SK-N-SH treated with all-trans-retinoic acid at 6 μM for 48 hours (cell line): ENCODE measurements at regions not wholly inside any gene's neighbourhood (a gene's known extent, or its start where the extent isn't known, plus 50 kb on each side); places are given as distances from the start of the nearest gene placed in this dataset.

Experiments used
- ATAC-seq: fragments of 200-7000 bp; cut with Tn5 transposase; 3 replicates; pipeline ENCODE4 v1.9.1; 2020; ENCODE audit warnings: mild to moderate bottlenecking, moderate library complexity
- ARNTL ChIP-seq: fragments of 450-650 bp; formaldehyde crosslinking; IDR thresholded peaks from 2 replicates; pipeline ENCODE4 v1.5.0; 2020; ENCODE audit warnings: low read depth, mild to moderate bottlenecking, moderate library complexity, borderline replicate concordance
- BACH2 ChIP-seq: fragments of 250-450 bp; sonication (Bioruptor Pico); IDR thresholded peaks from 2 replicates; pipeline ENCODE4 v1.9.0; 2021; ENCODE audit warnings: mild to moderate bottlenecking, borderline replicate concordance
- CREB5 ChIP-seq: fragments of 250-450 bp; sonication (Bioruptor Pico); IDR thresholded peaks from 2 replicates; pipeline ENCODE4 v1.5.1; 2020; ENCODE audit warnings: low read depth, mild to moderate bottlenecking, moderate library complexity
- CSDC2 ChIP-seq: fragments of 250-450 bp; sonication (Bioruptor Pico); IDR thresholded peaks from 2 replicates; pipeline ENCODE4 v1.5.0; 2020; ENCODE audit warnings: mild to moderate bottlenecking, moderate library complexity
- CSRNP3 ChIP-seq: fragments of 250-450 bp; sonication (Bioruptor Pico); IDR thresholded peaks from 2 replicates; pipeline ENCODE4 v1.5.1; 2021; ENCODE audit warnings: mild to moderate bottlenecking, moderate library complexity
- ESRRG ChIP-seq: fragments of 250-450 bp; sonication (Bioruptor Pico); IDR thresholded peaks from 2 replicates; pipeline ENCODE4 v1.6.1; 2021; ENCODE audit warnings: mild to moderate bottlenecking
- GLIS3 ChIP-seq: fragments of 250-450 bp; sonication (Bioruptor Pico); IDR thresholded peaks from 2 replicates; pipeline ENCODE4 v1.5.0; 2020; ENCODE audit warnings: mild to moderate bottlenecking, moderate library complexity
- ISL1 ChIP-seq: fragments of 250-450 bp; sonication (Bioruptor Pico); IDR thresholded peaks from 2 replicates; pipeline ENCODE4 v2.1.2; 2022; ENCODE audit warnings: mild to moderate bottlenecking, moderate library complexity
- OSR1 ChIP-seq: fragments of 250-450 bp; sonication (Bioruptor Pico); IDR thresholded peaks from 2 replicates; pipeline ENCODE4 v1.8.0; 2022; ENCODE audit warnings: moderate library complexity, mild to moderate bottlenecking, inconsistent platforms
- POU6F1 ChIP-seq: fragments of 250-450 bp; sonication (Bioruptor Pico); IDR thresholded peaks from 2 replicates; pipeline ENCODE4 v1.8.0; 2021; ENCODE audit warnings: low read depth, mild to moderate bottlenecking, moderate library complexity, borderline replicate concordance
- PPARA ChIP-seq: fragments of 250-450 bp; sonication (Bioruptor Pico); IDR thresholded peaks from 2 replicates; pipeline ENCODE4 v1.5.0; 2020; ENCODE audit warnings: mild to moderate bottlenecking, borderline replicate concordance
- RARB ChIP-seq: fragments of 250-450 bp; sonication (Bioruptor Pico); IDR thresholded peaks from 2 replicates; pipeline ENCODE4 v1.8.0; 2021; ENCODE audit warnings: mild to moderate bottlenecking, moderate library complexity
- TCF4 ChIP-seq: fragments of 250-450 bp; sonication (Bioruptor Pico); IDR thresholded peaks from 2 replicates; pipeline ENCODE4 v1.8.0; 2021; ENCODE audit warnings: mild to moderate bottlenecking, moderate library complexity, borderline replicate concordance
- TOX ChIP-seq: fragments of 250-450 bp; sonication (Bioruptor Pico); IDR thresholded peaks from 2 replicates; pipeline ENCODE4 v1.8.0; 2021; ENCODE audit warnings: mild to moderate bottlenecking, moderate library complexity, borderline replicate concordance
- ZC3H10 ChIP-seq: fragments of 250-450 bp; sonication (Bioruptor Pico); IDR thresholded peaks from 2 replicates; pipeline ENCODE4 v1.5.1; 2021; ENCODE audit warnings: mild to moderate bottlenecking, moderate library complexity
- ZFP3 ChIP-seq: fragments of 250-450 bp; sonication (Bioruptor Pico); IDR thresholded peaks from 2 replicates; pipeline ENCODE4 v1.5.0; 2020; ENCODE audit warnings: mild to moderate bottlenecking, moderate library complexity
- ZFP30 ChIP-seq: fragments of 450-650 bp; formaldehyde crosslinking; IDR thresholded peaks from 2 replicates; pipeline ENCODE4 v1.5.0; 2022; ENCODE audit warnings: mild to moderate bottlenecking, moderate library complexity
- ZNF70 ChIP-seq: fragments of 450-650 bp; formaldehyde crosslinking; IDR thresholded peaks from 2 replicates; pipeline ENCODE4 v1.5.0; 2020; ENCODE audit warnings: mild to moderate bottlenecking, moderate library complexity
- ZNF8 ChIP-seq: fragments of 450-650 bp; formaldehyde crosslinking; IDR thresholded peaks from 2 replicates; pipeline ENCODE4 v1.5.0; 2020; ENCODE audit warnings: mild to moderate bottlenecking, moderate library complexity
- TF ChIP-seq, protein P1 (sequence below): fragments of 250-450 bp; sonication (Bioruptor Pico); IDR thresholded peaks from 2 replicates; pipeline ENCODE4 v1.5.0; 2020; ENCODE audit warnings: mild to moderate bottlenecking, moderate library complexity
- TF ChIP-seq, protein P2 (sequence below): fragments of 250-450 bp; sonication (Bioruptor Pico); IDR thresholded peaks from 2 replicates; pipeline ENCODE4 v1.8.0; 2020; ENCODE audit warnings: mild to moderate bottlenecking, moderate library complexity, borderline replicate concordance

- TF ChIP-seq ZC3H10 (CRISPR knock-in tag), result no peak
- no peak for TF ChIP-seq ESRRG
- TF ChIP-seq OSR1 (CRISPR knock-in tag), result no peak
- no peak for TF ChIP-seq PPARA (CRISPR knock-in tag)
- no peak for TF ChIP-seq ARNTL (CRISPR knock-in tag)
- no peak for TF ChIP-seq RARB (CRISPR knock-in tag)
- TF ChIP-seq GLIS3, result no peak
- TF ChIP-seq CSDC2, result no peak
- no peak for TF ChIP-seq ZNF70 (CRISPR knock-in tag)
- no peak for TF ChIP-seq BACH2 (CRISPR knock-in tag)
- no peak for TF ChIP-seq TCF4 (CRISPR knock-in tag)
- no peak for TF ChIP-seq TOX (CRISPR knock-in tag)
- ATAC-seq, result no peak
Measured at GRCh38 chr7:20035279-20035875, 181.8 kb downstream of the MACC1 start.

- ATAC-seq, result no peak; the same call in 2 of the 3 replicates
- no peak for TF ChIP-seq TCF4 (CRISPR knock-in tag)
- no peak for TF ChIP-seq ZFP30
- no peak for TF ChIP-seq ISL1 (CRISPR knock-in tag)
- no peak for TF ChIP-seq ZNF70 (CRISPR knock-in tag)
- no peak for TF ChIP-seq POU6F1
- TF ChIP-seq ZC3H10 (CRISPR knock-in tag), result no peak
- no peak for TF ChIP-seq BACH2 (CRISPR knock-in tag)
Measured at GRCh38 chr7:20033621-20034400, 183.4 kb downstream of the MACC1 start.

DNA sequence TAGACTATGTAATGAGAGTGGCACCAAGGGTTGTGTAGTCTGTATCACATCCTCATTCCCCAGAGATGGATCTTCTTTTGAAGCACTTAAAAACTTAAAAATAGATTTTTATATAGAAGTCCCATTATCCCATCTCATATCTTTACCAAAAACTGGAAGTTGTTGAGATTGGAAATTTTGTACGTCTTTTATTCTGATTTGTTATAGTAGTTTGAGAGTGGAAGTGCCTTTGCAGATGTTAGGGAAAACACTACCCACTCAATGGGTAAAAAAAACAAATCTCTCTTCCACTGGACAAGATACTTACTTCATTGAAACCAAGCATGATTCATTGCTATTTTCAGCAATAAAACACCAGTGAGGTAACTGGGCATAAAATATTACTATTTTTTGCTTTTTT lies 184.4 kb downstream of the MACC1 start:
- no peak for ATAC-seq
- no peak for TF ChIP-seq CSDC2
- TF ChIP-seq CREB5 (CRISPR knock-in tag), result no peak
- no peak for TF ChIP-seq RARB (CRISPR knock-in tag)
- no peak for TF ChIP-seq ZFP3 (CRISPR knock-in tag)
- TF ChIP-seq, protein P1, sequence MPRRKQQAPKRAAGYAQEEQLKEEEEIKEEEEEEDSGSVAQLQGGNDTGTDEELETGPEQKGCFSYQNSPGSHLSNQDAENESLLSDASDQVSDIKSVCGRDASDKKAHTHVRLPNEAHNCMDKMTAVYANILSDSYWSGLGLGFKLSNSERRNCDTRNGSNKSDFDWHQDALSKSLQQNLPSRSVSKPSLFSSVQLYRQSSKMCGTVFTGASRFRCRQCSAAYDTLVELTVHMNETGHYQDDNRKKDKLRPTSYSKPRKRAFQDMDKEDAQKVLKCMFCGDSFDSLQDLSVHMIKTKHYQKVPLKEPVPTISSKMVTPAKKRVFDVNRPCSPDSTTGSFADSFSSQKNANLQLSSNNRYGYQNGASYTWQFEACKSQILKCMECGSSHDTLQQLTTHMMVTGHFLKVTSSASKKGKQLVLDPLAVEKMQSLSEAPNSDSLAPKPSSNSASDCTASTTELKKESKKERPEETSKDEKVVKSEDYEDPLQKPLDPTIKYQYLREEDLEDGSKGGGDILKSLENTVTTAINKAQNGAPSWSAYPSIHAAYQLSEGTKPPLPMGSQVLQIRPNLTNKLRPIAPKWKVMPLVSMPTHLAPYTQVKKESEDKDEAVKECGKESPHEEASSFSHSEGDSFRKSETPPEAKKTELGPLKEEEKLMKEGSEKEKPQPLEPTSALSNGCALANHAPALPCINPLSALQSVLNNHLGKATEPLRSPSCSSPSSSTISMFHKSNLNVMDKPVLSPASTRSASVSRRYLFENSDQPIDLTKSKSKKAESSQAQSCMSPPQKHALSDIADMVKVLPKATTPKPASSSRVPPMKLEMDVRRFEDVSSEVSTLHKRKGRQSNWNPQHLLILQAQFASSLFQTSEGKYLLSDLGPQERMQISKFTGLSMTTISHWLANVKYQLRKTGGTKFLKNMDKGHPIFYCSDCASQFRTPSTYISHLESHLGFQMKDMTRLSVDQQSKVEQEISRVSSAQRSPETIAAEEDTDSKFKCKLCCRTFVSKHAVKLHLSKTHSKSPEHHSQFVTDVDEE (CRISPR knock-in tag), result no peak
- TF ChIP-seq POU6F1, result no peak
- TF ChIP-seq TCF4 (CRISPR knock-in tag), result no peak
- no peak for TF ChIP-seq ZFP30
- no peak for TF ChIP-seq ARNTL (CRISPR knock-in tag)
- TF ChIP-seq GLIS3, result no peak
- no peak for TF ChIP-seq ZC3H10 (CRISPR knock-in tag)
- TF ChIP-seq CSRNP3 (CRISPR knock-in tag), result no peak
- no peak for TF ChIP-seq PPARA (CRISPR knock-in tag)
- no peak for TF ChIP-seq ZNF8 (CRISPR knock-in tag)
- no peak for TF ChIP-seq OSR1 (CRISPR knock-in tag)
- no peak for TF ChIP-seq BACH2 (CRISPR knock-in tag)
- no peak for TF ChIP-seq ZNF70 (CRISPR knock-in tag)
- TF ChIP-seq, protein P2, sequence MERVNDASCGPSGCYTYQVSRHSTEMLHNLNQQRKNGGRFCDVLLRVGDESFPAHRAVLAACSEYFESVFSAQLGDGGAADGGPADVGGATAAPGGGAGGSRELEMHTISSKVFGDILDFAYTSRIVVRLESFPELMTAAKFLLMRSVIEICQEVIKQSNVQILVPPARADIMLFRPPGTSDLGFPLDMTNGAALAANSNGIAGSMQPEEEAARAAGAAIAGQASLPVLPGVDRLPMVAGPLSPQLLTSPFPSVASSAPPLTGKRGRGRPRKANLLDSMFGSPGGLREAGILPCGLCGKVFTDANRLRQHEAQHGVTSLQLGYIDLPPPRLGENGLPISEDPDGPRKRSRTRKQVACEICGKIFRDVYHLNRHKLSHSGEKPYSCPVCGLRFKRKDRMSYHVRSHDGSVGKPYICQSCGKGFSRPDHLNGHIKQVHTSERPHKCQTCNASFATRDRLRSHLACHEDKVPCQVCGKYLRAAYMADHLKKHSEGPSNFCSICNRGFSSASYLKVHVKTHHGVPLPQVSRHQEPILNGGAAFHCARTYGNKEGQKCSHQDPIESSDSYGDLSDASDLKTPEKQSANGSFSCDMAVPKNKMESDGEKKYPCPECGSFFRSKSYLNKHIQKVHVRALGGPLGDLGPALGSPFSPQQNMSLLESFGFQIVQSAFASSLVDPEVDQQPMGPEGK, result no peak
- no peak for TF ChIP-seq TOX (CRISPR knock-in tag)
